Femur (tissue), 1 donor: ENCODE measurements at regions not wholly inside any gene's neighbourhood (a gene's known extent, or its start where the extent isn't known, plus 50 kb on each side); places are given as distances from the start of the nearest gene placed in this dataset.

Experiments
- DNase-seq: peaks from one replicate; pipeline ENCODE4 v3.0.0-alpha.2; 2017

DNA sequence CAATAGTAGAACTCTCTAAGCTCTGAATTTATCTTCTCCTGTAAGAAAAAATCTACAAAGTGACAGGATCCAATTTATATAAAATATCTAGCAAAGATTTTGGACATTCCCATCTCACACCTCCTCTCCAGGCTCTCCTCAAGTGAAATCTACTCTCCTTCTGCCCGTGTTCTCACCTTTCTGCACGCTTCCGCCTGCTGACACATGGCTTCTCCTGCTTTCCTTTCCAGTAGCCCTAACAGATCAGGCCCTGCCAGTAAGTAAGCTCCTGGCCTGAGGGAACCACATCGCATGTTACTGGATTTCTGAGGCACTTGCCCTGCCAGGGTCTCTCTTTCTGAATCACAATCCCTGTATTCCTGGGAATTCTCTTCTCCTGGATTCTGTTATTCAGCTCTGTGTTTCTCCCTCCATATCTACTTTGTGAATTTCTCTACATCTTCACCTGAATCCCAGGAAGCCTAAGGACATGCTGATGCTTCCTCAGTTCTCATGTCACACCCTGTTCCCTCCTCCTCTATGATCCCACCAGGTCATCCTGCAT, 53.3 kb upstream of the TOP3B start:
- no peak for DNase-seq

DNA sequence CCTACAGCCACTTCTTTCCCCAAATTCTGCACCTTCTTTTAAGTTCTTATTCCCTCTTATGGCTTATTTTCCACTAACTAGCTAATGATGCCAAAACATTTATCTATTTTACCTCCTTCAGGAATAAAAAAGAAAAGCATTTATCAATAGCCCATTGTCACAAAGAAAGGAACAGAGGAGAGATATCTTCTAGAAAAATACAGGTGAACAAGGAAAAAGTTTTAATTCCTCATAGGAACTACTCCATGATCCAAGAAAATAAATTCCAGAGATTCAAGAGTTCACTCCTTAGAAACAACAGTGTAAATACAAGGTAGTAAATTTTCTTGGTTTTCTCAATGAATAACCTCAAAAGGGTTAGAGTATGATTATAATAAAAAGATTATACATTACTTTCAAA, 52.6 kb upstream of the TOP3B start:
- DNase-seq, result no peak

DNA sequence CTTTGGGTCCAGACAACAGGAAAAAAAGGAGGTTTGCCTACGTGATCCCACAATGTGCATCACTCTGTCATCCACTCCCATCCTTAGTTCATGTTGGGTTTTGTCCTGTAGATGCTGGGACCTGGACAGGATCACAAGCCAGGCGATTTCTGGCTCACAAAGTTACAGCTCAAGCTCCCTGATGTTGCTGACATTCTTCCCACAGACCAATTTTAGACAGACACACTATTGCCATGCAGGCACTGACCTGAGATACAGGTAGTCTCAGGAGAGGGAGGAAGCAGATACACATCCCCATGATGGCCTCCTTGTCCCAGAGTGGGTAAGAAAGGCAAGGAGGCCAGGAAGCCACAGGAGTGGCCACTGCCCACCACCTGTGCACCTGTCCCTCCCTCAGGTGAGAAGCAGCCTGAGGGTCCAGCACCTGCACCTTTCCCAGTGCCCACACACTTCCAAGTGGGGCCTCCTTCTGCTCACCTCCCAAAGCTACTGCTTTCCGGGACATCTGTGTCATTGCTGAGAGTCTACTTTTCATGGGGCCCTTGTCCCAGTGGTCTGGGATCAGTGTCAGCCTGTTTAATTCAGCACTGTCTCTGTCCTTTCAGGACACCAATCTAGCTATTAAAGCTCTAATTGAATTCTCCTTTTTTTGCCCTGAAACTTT, 52.0 kb upstream of the TOP3B start:
- no peak for DNase-seq

DNA sequence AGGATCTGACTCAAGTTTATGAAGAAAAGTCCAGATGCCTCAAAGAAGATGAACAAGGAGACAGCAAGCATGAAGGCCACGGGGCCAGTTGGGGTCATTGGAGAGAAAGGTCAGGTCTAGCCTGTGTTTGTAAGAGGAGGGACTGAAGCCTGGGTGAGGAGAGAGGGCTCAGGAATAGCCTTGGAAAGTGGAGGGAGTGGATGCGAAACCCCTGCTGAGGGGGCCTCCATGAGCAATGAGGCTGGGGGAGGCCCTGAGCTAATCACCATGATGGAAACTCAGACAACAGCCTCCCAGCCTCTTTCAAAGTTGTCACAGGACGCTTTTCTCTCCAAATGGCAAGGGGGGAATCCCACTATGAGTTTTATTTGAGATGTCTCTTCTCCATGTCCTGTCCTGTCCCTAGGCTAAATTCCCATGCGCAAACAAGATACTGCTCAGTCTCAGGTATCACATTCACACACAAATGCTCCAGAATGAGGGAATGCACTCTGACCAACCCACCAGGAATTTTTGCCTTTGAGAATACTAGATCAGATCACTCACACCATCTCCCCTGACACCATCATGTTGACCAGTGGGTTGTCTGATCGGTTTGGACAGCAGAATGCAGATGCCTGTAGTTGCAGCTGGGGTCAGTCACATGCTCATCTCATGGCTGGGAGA, 51.3 kb upstream of the TOP3B start:
- no peak for DNase-seq

DNA sequence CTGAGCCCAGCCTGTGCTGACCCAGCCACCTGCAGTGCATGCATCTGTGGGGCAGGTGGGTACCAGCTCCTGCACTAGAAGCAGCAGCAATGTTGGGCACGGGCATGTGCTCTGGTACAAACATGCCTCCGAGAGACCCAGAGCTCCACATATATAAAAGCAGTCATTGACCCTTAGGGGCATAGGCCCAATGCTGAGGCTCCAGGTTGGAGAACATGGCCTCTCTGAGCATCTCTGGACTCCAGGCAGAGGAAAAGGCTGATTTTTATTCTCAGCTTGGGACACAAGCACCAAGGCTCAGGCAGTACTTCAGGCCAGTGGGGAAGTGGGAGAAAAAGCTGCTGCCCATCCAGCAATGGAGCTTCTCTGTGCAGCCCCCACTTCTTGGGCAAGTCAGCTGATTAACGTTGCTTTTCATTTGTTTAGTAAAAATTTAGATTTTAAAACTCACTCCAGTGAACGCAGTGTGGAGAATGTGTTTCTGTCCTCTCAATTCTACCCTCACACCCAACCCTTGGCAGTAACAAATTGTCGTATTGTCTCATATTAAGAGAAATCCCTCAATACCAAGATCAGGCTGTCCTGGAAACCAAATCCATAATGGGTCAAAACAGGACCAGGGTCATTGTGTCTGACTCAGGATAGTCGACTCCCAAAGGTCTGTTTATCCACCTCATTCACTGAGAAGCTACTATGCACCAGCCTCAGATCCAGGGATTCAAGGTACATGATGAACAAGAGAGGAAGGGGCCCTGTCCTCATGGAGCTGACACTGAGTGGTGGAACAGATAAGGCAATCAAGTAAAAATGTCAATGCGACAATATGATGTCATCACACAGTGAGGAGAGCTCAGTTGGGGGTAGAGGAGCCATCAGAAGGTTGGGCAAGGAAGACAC, 50.6 kb upstream of the TOP3B start:
- no peak for DNase-seq

DNA sequence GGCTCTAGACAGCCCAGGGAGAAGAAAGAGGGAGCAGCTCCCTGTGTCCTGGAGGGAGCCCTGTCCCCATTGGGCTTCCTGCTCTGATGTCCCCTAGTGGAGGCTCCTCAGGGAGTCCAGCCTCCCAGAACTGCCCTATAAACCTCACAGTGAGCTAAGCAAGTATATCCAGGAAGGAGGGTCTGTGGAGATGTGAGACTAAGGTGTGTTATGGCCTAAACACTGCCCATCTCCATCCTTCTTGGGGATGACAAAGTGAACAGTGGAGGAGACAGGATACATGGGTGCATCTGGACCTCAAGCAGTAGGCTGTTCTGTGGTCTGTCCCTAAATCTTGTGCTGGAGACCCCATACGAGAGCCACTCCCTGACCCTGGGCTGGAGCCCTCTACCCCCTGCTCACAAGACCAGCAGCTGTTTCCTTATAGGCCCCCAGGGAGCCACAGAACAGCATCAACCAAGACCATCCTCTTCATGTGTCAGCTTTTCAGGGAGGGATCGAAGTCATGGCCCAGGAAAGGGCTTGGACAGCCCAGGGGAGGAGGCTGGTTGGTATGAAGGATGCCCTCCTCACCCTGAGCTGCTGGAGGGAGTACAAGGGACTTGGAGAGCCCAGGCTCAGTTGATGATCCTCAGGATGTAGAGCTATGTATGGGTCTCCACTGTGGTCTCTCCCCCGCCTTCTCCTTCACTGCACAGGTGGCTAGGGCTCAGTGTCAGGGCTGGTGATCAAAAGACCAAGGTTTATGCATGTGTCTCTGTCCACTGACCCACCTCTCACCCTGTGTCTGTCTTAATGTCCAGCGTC, 49.7 kb upstream of the TOP3B start:
- DNase-seq, result no peak
